Left renal pelvis (tissue), 4 donors: ENCODE measurements at regions not wholly inside any gene's neighbourhood (a gene's known extent, or its start where the extent isn't known, plus 50 kb on each side); places are given as distances from the start of the nearest gene placed in this dataset.
"Not testable (repeated sequence)": the region's sequence is repeated elsewhere in the genome, so short reads cannot be mapped to it uniquely, and the experiment has no call there.

Experiments used
- DNase-seq, 4 donors: peaks; one replicate each; pipeline ENCODE4 v3.0.0-alpha.2; 2013; ENCODE audit warnings: low read depth in 4 of 4, low spot score in 3 of 4

GRCh38 chr5:152607401-152608160, 202.5 kb upstream of the NMUR2 start:
- DNase-seq = no peak

- DNase-seq = no peak
Observed at GRCh38 chr5:152608458-152608857, 203.4 kb upstream of the NMUR2 start.

- DNase-seq = no peak
Observed at GRCh38 chr5:152619756-152620155, 214.7 kb upstream of the NMUR2 start.

- DNase-seq = peak in 1 of 4 donors; percentile 29
Observed at GRCh38 chr5:152622628-152623027, 217.5 kb upstream of the NMUR2 start.

GRCh38 chr5:152623951-152624350, 218.9 kb upstream of the NMUR2 start:
- no peak for DNase-seq

- DNase-seq = no peak
Observed at GRCh38 chr5:152625696-152626095, 220.6 kb upstream of the NMUR2 start.

GRCh38 chr5:152631221-152631620, 226.1 kb upstream of the NMUR2 start:
- no peak for DNase-seq

- no peak for DNase-seq
Observed at GRCh38 chr5:152632360-152632759, 227.3 kb upstream of the NMUR2 start.

- peak in 1 of 4 donors; percentile 37 for DNase-seq
Observed at GRCh38 chr5:152634586-152634985, 229.5 kb upstream of the NMUR2 start.

- no peak for DNase-seq
Observed at GRCh38 chr5:152638996-152639552, 234.0 kb upstream of the NMUR2 start.

- no peak for DNase-seq
Observed at GRCh38 chr5:152641970-152642805, 237.1 kb upstream of the NMUR2 start.

GRCh38 chr5:152642880-152643279, 237.8 kb upstream of the NMUR2 start:
- DNase-seq = no peak

GRCh38 chr5:152644029-152644728, 239.1 kb upstream of the NMUR2 start:
- no peak for DNase-seq

- no peak for DNase-seq
Observed at GRCh38 chr5:152649609-152650008, 244.5 kb upstream of the NMUR2 start.

- no peak for DNase-seq
Observed at GRCh38 chr5:152650413-152650812, 245.3 kb upstream of the NMUR2 start.

GRCh38 chr5:152659470-152659869, 254.4 kb upstream of the NMUR2 start:
- not testable (repeated sequence) for DNase-seq

- no peak for DNase-seq
Observed at GRCh38 chr5:152673601-152674000, 268.5 kb upstream of the NMUR2 start.

- no peak for DNase-seq
Observed at GRCh38 chr5:152674403-152674802, 269.3 kb upstream of the NMUR2 start.

- DNase-seq = no peak
Observed at GRCh38 chr5:152676196-152676595, 271.1 kb upstream of the NMUR2 start.

GRCh38 chr5:152683205-152683604, 278.1 kb upstream of the NMUR2 start:
- DNase-seq = no peak

- DNase-seq = no peak
Observed at GRCh38 chr5:152686931-152687330, 281.9 kb upstream of the NMUR2 start.
